Gastrocnemius medialis (tissue), 4 donors: ENCODE measurements at regions not wholly inside any gene's neighbourhood (a gene's known extent, or its start where the extent isn't known, plus 50 kb on each side); places are given as distances from the start of the nearest gene placed in this dataset.

Experiments used
- ATAC-seq, 2 donors: fragments of 150-250 bp; one replicate each; pipeline ENCODE4 v1.9.1; 2016
- DNase-seq, 2 donors: peaks; one replicate each; pipeline ENCODE4 v3.0.0-alpha.2; 2019
- H3K27ac ChIP-seq, 4 donors: fragments of 200-600 bp; sonication (generic); 1 replicate in 1 of 4; 2 replicates in 3 of 4; pipeline ENCODE4 v1.5.1; 2016 to 2018; ENCODE audit warnings: mild to moderate bottlenecking in 2 of 4, moderate library complexity in 1 of 4
- H3K27me3 ChIP-seq, 3 donors: fragments of 200-600 bp; sonication (generic) in 2 of 3; 1 replicate in 1 of 3; 2 replicates in 2 of 3; pipeline versions ENCODE4 v1.5.1 to v1.6.0; 2016 to 2019; ENCODE audit warnings: mild to moderate bottlenecking in 1 of 3, moderate library complexity in 1 of 3
- H3K36me3 ChIP-seq, 2 donors: fragments of 200-600 bp; sonication (generic) in 1 of 2; one replicate each; pipeline ENCODE4 v1.5.1; 2017 to 2018
- H3K4me1 ChIP-seq, 2 donors: fragments of 200-600 bp; sonication (generic) in 1 of 2; one replicate each; pipeline ENCODE4 v1.5.1; 2016 to 2017; ENCODE audit warnings: mild to moderate bottlenecking in 2 of 2
- H3K4me3 ChIP-seq, 4 donors: fragments of 200-600 bp; sonication (generic) in 3 of 4; 1 replicate in 1 of 4; 2 replicates in 3 of 4; pipeline ENCODE4 v1.5.1; 2016 to 2019; ENCODE audit warnings: mild to moderate bottlenecking in 2 of 4
- H3K9me3 ChIP-seq, 3 donors: fragments of 200-600 bp; sonication (generic) in 2 of 3; 1 replicate in 1 of 3; 2 replicates in 2 of 3; pipeline ENCODE4 v1.5.1; 2016 to 2019
- POLR2A ChIP-seq, 2 donors: fragments of 450-650 bp; IDR thresholded peaks; one replicate each; pipeline ENCODE4 v1.6.1; 2017; ENCODE audit warnings: antibody characterized with exemption in 2 of 2, mild to moderate bottlenecking in 2 of 2, moderate library complexity in 2 of 2
- in situ Hi-C, 4 donors: fragments of 200-750 bp; cut with MboI; loops; one replicate each; pipeline versions ENCODE4 v1.15.0 to v1.8.0; 2017; ENCODE audit warnings: low sequenced_read_pairs in 4 of 4
- intact Hi-C: fragments of 100-400 bp; cut with DNase I; formaldehyde crosslinking; loops from one replicate; pipeline ENCODE4 v1.15.1; 2023; ENCODE audit warnings: low total_unique reads
- TF ChIP-seq, protein P1 (sequence below), 5 experiments: fragments of 450-650 bp in 3 of 5; fragments of 200-600 bp in 2 of 5; sonication (generic) in 2 of 5; IDR thresholded peaks in 4 of 5; conservative IDR thresholded peaks in 1 of 5; 1 replicate in 4 of 5; 2 replicates in 1 of 5; pipeline ENCODE4 v1.5.1; 2016 to 2019; ENCODE audit warnings: antibody characterized with exemption in 5 of 5, mild to moderate bottlenecking in 3 of 5, moderate library complexity in 3 of 5

DNA sequence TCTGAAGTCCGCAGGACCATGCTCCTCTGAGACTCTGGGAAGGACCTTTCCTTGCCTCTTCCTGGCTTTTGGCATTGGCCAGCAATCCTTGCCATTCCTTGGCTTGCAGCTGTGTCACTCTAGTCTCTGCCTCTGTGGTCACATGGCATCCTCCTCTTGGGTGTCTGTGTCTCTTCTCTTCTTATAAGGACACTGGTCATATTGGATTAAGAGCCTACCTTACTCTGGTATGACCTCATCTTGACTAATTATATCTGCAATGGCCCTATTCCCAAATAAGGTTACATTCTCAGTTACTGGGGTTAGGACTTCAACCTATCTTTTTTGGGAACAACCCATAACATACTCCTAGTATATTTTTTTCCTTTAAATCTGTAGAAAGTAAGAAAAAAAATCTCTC lies 49.9 kb upstream of the GTSF1L start:
- H3K27me3 ChIP-seq, result peaks cover 0 to 5% (median 0%) of the 10 kb centered on the region in 3 donors
- no peak for DNase-seq
- intact Hi-C loops, result no loop called here
- TF ChIP-seq, protein P1, sequence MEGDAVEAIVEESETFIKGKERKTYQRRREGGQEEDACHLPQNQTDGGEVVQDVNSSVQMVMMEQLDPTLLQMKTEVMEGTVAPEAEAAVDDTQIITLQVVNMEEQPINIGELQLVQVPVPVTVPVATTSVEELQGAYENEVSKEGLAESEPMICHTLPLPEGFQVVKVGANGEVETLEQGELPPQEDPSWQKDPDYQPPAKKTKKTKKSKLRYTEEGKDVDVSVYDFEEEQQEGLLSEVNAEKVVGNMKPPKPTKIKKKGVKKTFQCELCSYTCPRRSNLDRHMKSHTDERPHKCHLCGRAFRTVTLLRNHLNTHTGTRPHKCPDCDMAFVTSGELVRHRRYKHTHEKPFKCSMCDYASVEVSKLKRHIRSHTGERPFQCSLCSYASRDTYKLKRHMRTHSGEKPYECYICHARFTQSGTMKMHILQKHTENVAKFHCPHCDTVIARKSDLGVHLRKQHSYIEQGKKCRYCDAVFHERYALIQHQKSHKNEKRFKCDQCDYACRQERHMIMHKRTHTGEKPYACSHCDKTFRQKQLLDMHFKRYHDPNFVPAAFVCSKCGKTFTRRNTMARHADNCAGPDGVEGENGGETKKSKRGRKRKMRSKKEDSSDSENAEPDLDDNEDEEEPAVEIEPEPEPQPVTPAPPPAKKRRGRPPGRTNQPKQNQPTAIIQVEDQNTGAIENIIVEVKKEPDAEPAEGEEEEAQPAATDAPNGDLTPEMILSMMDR (IDR thresholded peaks at IDR 0.05 in 4 of 5, conservative IDR thresholded peaks at IDR 0.05 in 1 of 5), result no peak
- no peak for TF ChIP-seq POLR2A (IDR thresholded peaks at IDR 0.05)
- H3K9me3 ChIP-seq, result peaks cover 0 to 3% (median 0%) of the 10 kb centered on the region in 3 donors
- ATAC-seq, result no peak
- no peak overlapping the region for H3K27ac ChIP-seq
- in situ Hi-C loops, result no loop called here
- no peaks in the 10 kb centered on the region for H3K36me3 ChIP-seq
- no peak overlapping the region for H3K4me3 ChIP-seq
- no peaks in the 10 kb centered on the region for H3K4me1 ChIP-seq
